KMS-11 (cell line): ENCODE measurements at regions not wholly inside any gene's neighbourhood (a gene's known extent, or its start where the extent isn't known, plus 50 kb on each side); places are given as distances from the start of the nearest gene placed in this dataset.
"Not testable (repeated sequence)": the region's sequence is repeated elsewhere in the genome, so short reads cannot be mapped to it uniquely, and the experiment has no call there.

ENCODE experiments used
- H2AFZ ChIP-seq: fragments of 200-600 bp; sonication (generic); 2 replicates; pipeline ENCODE4 v1.6.1; 2016; ENCODE audit warnings: antibody characterized with exemption, mixed run types, low read depth
- H3K27ac ChIP-seq: fragments of 200-600 bp; sonication (generic); 2 replicates; pipeline ENCODE4 v1.6.1; 2016; ENCODE audit warnings: mild to moderate bottlenecking, mixed run types
- H3K27me3 ChIP-seq: fragments of 200-600 bp; sonication (generic); 2 replicates; pipeline ENCODE4 v1.6.1; 2017; ENCODE audit warnings: mild to moderate bottlenecking, low read depth, mixed run types, moderate library complexity; ENCODE audit not compliant: insufficient read depth
- H3K36me3 ChIP-seq: fragments of 200-600 bp; sonication (generic); 2 replicates; pipeline ENCODE4 v1.6.1; 2017; ENCODE audit warnings: mild to moderate bottlenecking, mixed run types; ENCODE audit not compliant: insufficient read depth
- H3K4me1 ChIP-seq: fragments of 200-600 bp; sonication (generic); 2 replicates; pipeline ENCODE4 v1.6.1; 2016; ENCODE audit warnings: mild to moderate bottlenecking, low read depth, mixed run types; ENCODE audit not compliant: poor library complexity, severe bottlenecking
- H3K4me2 ChIP-seq: fragments of 200-600 bp; sonication (generic); 2 replicates; pipeline ENCODE4 v1.7.0; 2016; ENCODE audit warnings: mild to moderate bottlenecking, mixed run types
- H3K4me3 ChIP-seq: fragments of 200-600 bp; sonication (generic); IDR thresholded peaks from 2 replicates; pipeline ENCODE4 v1.6.1; 2017; ENCODE audit warnings: low read depth, low read length, mixed read lengths; ENCODE audit not compliant: insufficient read depth
- H3K79me2 ChIP-seq: fragments of 200-600 bp; sonication (generic); 2 replicates; pipeline ENCODE4 v1.6.1; 2016; ENCODE audit warnings: low read depth, mixed run types; ENCODE audit not compliant: insufficient read depth
- H3K9ac ChIP-seq: fragments of 200-600 bp; sonication (generic); 2 replicates; pipeline ENCODE4 v1.6.1; 2016; ENCODE audit warnings: mild to moderate bottlenecking, mixed run types
- H4K20me1 ChIP-seq: fragments of 200-600 bp; sonication (generic); 2 replicates; pipeline ENCODE4 v1.6.1; 2016; ENCODE audit warnings: mild to moderate bottlenecking, mixed run types; ENCODE audit not compliant: insufficient read depth
- TF ChIP-seq, protein P1 (sequence below): fragments of 200-600 bp; sonication (generic); conservative IDR thresholded peaks from 2 replicates; pipeline ENCODE4 v1.6.1; 2017; ENCODE audit warnings: low read depth, mild to moderate bottlenecking, antibody characterized with exemption, low read length, moderate library complexity, mixed read lengths

DNA sequence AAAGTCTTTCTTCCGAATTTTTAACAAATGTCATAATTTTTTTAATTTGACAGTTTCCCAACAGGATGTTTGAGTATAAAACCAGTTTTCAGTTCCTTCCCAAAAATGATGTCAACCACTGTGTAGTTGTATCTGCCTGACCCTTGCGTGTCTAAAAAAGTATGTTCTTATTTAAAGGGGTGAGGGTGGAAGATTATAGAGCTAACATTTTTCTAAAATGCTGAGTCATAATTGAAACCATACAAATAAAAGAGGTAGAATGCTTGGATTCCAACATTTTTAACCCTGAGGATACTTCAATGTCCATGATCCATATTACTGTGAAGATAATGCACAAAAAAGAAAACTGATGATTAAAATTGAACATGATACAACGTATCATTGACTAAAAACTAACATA lies 1388.8 kb downstream of the UQCRFS1 start:
- H3K9ac ChIP-seq: no peak overlapping the region
- H3K4me1 ChIP-seq: no peaks in the 10 kb centered on the region
- H3K27me3 ChIP-seq: no peaks in the 10 kb centered on the region
- TF ChIP-seq, protein P1, sequence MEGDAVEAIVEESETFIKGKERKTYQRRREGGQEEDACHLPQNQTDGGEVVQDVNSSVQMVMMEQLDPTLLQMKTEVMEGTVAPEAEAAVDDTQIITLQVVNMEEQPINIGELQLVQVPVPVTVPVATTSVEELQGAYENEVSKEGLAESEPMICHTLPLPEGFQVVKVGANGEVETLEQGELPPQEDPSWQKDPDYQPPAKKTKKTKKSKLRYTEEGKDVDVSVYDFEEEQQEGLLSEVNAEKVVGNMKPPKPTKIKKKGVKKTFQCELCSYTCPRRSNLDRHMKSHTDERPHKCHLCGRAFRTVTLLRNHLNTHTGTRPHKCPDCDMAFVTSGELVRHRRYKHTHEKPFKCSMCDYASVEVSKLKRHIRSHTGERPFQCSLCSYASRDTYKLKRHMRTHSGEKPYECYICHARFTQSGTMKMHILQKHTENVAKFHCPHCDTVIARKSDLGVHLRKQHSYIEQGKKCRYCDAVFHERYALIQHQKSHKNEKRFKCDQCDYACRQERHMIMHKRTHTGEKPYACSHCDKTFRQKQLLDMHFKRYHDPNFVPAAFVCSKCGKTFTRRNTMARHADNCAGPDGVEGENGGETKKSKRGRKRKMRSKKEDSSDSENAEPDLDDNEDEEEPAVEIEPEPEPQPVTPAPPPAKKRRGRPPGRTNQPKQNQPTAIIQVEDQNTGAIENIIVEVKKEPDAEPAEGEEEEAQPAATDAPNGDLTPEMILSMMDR: no peak
- H2AFZ ChIP-seq: no peak overlapping the region
- H4K20me1 ChIP-seq: no peaks in the 10 kb centered on the region
- no peak overlapping the region for H3K4me3 ChIP-seq
- H3K27ac ChIP-seq: no peak overlapping the region
- H3K79me2 ChIP-seq: no peaks in the 10 kb centered on the region
- H3K36me3 ChIP-seq: no peaks in the 10 kb centered on the region
- no peak overlapping the region for H3K4me2 ChIP-seq

DNA sequence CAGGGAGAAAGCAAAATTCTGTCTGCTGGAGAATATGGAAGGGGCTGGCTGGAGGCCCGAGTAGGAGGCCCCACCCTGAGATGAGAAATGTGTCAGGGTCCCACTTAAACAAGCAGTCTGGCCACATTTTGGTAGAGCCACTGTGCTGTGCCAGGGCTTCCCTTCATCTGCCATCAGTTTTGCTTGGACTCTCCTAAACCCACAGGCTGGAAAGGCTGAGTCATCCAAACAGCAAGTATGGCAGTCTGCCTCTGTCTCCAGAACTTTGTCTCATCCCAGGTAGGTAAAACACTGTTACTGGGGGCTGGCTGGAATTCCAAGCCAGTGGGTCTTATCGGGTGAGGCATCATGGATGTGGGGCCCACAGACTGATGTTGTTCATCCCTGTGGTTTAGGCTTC lies 1390.6 kb downstream of the UQCRFS1 start:
- Histone ChIP-seq H3K79me2 (no peaks in the 10 kb centered on the region), H2AFZ (no peak overlapping the region), H3K27ac (no peak overlapping the region), H3K36me3 (no peaks in the 10 kb centered on the region), H4K20me1 (no peaks in the 10 kb centered on the region), H3K9ac (no peak overlapping the region), H3K4me3 (no peak overlapping the region), H3K27me3 (no peaks in the 10 kb centered on the region), H3K4me2 (no peak overlapping the region), H3K4me1 (no peaks in the 10 kb centered on the region)
- TF ChIP-seq, protein P1: no peak

DNA sequence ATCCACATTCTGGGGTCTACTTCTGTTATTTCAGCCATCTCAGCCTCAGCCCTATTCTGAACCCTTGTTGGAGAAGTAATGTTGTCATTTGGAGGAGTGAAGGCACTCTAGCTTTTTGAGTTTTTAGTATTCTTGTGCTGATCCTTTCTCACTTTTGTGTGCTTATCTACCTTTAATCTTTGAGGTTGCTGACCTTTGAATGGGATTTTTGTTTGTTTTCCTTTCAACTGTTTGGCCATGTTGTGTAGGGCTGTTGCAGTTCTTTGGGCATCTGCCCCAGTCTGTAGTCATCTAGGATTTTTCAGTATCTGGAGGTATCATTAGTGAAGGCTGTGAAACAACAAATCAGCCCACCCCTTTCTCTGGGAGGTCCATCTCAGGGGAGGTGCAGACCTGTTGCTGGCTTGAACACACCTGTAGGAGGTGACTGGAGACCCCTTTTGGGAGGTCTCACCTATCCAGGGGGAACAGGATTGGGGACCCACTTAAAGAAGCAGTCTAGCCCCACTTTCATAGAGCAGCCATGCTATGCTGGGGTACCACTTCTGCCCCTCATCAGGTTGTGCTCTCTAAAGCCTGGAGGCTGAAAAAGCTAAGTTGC lies 1391.4 kb downstream of the UQCRFS1 start:
- TF ChIP-seq, protein P1: no peak
- no peak overlapping the region for H3K27ac ChIP-seq
- no peaks in the 10 kb centered on the region for H4K20me1 ChIP-seq
- H3K27me3 ChIP-seq: no peaks in the 10 kb centered on the region
- H3K36me3 ChIP-seq: no peaks in the 10 kb centered on the region
- no peaks in the 10 kb centered on the region for H3K79me2 ChIP-seq
- no peak overlapping the region for H3K9ac ChIP-seq
- H2AFZ ChIP-seq: no peak overlapping the region
- no peak overlapping the region for H3K4me3 ChIP-seq
- no peak overlapping the region for H3K4me2 ChIP-seq
- H3K4me1 ChIP-seq: no peaks in the 10 kb centered on the region

DNA sequence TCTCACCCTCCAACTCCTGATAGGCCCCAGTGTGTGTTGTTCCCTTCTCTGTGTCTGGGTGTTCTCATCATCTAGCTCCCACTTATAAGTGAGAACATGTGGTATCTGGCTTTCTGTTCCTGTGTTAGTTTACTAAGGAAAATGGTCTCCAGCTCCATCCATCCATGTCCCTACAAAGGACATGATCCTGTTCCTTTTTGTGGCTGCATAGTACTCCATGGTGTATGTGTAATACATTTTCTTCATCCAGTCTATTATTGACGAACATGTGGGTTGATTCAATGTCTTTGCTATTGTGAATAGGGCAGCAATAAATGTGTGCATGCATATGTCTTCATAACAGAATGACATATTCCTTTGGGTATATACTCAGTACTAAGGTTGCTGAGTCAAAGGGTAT lies 1397.0 kb downstream of the UQCRFS1 start:
- Histone ChIP-seq H3K4me1 (no peaks in the 10 kb centered on the region), H3K27ac (no peak overlapping the region), H3K9ac (no peak overlapping the region), H3K4me2 (no peak overlapping the region), H2AFZ (no peak overlapping the region), H4K20me1 (no peaks in the 10 kb centered on the region), H3K27me3 (no peaks in the 10 kb centered on the region), H3K4me3 (no peak overlapping the region), H3K36me3 (no peaks in the 10 kb centered on the region), H3K79me2 (no peaks in the 10 kb centered on the region)
- TF ChIP-seq, protein P1: no peak

DNA sequence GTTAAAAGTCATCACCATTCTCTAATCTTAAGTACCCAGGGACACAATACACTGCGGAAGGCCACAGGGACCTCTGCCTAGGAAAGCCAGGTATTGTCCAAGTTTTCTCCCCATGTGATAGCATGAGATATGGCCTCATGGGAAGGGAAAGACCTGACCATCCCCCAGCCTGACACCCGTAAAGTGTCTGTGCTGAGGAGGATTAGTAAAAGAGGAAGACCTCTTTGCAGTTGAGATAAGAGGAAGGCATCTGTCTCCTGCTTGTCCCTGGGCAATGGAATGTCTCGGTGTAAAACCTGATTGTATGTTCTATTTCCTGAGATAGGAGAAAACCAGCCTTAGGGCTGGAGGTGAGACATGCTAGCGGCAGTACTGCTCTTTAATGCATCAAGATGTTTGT lies 1398.1 kb downstream of the UQCRFS1 start:
- H2AFZ ChIP-seq, H3K9ac ChIP-seq, H3K27me3 ChIP-seq, H3K27ac ChIP-seq, H3K4me2 ChIP-seq, H3K4me1 ChIP-seq, H3K36me3 ChIP-seq, H3K79me2 ChIP-seq, H4K20me1 ChIP-seq, H3K4me3 ChIP-seq: not testable (repeated sequence)

DNA sequence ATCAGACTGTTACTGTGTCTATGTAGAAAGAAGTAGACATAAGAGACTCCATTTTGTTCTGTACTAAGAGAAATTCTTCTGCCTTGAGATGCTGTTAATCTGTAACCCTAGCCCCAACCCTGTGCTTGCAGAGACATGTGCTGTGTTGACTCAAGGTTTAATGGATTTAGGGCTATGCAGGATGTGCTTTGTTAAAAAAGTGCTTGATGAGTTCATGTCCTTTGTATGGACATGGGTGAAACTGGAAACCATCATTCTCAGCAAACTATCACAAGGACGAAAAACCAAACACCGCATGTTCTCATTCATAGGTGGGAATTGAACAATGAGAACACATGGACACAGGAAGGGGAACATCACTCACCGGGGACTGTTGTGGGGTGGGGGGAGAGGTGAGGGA lies 1398.7 kb downstream of the UQCRFS1 start:
- H2AFZ ChIP-seq, H3K27me3 ChIP-seq, H3K79me2 ChIP-seq, H3K36me3 ChIP-seq, H3K27ac ChIP-seq, H3K4me2 ChIP-seq, H3K4me1 ChIP-seq, H3K4me3 ChIP-seq, H3K9ac ChIP-seq, H4K20me1 ChIP-seq: not testable (repeated sequence)
